GM18502 (cell line): ENCODE measurements at regions not wholly inside any gene's neighbourhood (a gene's known extent, or its start where the extent isn't known, plus 50 kb on each side); places are given as distances from the start of the nearest gene placed in this dataset.

Source experiments
- ATAC-seq: cut with Tn5 transposase; IDR thresholded peaks from one replicate; pipeline ENCODE4 v1.9.1; 2021; ENCODE audit warnings: mild to moderate bottlenecking; ENCODE audit not compliant: unreplicated experiment, poor library complexity

- no peak for ATAC-seq
Observed at GRCh38 chr13:73401769-73402168, 343.0 kb downstream of the KLF5 start.

DNA sequence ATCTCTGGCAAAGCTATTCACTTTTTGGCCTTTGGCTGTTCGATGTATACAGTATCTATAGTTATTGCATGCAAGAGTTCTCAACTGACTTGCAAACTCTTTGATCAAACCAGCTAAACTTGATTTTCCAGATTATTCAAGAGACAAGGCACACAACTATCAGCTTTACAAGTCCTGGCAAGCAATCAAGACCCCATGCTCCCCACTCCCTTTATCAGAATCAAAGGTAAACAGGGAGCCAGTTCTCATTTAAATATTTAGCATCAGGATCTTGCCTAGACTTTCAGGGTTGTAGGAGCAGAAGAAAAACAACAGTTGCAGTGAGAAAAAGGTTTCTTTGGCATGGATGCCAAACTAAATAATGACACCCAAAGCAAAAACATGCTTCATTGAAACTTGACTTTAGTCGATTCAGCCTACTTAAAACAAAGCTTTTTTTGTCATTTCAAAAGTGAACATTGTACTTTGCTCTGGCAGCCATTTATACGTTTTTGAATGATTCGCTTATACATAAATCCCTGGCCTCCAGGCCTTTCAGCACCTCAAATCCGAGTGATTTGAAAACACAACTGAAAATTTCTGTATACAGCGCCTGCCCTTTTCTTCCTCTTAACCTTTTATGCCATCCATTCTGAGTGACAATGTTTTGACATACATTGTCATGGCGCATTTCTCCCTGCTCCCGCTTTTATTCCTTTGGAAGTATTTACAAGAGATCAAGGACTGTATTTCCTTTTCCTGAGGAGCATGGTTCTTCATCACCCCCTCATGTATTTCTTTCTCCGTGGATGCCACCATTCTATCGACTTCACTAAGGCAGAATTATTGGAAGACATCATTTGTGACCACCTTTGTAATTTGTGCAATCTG is 340.8 kb downstream of the KLF5 start:
- no peak for ATAC-seq

DNA sequence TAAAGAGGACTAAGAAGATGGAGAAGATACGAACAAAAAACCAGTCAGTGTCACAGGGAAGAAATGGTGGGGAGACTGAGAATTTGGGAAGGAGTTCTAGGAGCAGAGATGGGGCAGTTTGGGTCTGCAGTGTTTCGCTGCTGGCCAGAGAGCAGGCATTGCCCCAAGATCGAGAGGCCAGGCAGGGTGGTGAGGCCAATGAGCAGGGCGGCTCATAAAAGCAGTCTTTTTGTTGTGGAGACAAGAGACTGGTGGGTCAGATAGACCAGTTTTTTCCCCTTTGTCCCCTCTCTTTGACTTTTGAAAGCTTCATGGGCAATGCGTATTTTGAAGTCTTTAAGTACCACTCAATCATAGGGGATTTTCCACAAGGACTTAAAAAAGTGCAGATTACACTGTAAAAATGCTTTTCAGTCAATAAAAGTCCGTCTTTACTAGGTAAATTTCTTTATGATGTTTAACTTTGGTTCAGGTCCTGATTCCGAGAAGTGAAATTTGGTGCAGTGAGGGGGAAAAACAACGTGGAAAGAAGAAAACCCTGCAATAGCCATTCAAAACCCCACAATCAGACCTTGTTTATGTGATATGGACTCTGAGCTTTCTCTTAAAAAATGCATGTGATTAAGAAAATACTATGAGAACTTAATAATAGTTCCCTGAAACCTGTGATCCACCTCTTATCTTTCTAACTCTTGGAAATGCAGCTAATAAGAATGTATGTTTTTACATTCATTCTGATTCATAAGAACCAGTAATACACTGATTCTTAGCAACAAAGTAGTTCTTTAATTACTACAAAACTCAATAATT is 338.9 kb downstream of the KLF5 start:
- ATAC-seq: no peak

- no peak for ATAC-seq
Observed at GRCh38 chr13:73394066-73394465, 335.3 kb downstream of the KLF5 start.

DNA sequence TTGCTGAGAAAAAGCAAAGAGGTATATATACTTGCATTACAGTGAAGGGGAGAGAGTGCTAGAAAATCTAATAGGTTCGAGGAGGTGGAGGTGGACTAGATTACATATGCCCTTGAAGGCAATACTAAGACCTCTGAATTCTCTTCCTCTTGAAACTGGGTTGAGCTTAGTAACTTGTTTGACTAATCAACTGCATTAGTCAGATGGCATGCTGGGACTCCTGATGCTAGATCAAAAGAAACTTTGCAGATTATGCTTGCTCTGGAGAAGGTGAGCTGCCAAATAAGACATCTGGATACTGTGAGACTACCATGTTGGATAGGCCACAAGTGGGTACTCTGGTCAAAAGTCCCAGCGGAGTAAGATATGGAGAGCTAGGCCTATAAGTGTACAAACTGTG is 331.3 kb downstream of the KLF5 start:
- no peak for ATAC-seq

- ATAC-seq: no peak
Observed at GRCh38 chr13:73388586-73388985, 329.8 kb downstream of the KLF5 start.

- ATAC-seq: no peak
Observed at GRCh38 chr13:73387318-73387717, 328.5 kb downstream of the KLF5 start.

DNA sequence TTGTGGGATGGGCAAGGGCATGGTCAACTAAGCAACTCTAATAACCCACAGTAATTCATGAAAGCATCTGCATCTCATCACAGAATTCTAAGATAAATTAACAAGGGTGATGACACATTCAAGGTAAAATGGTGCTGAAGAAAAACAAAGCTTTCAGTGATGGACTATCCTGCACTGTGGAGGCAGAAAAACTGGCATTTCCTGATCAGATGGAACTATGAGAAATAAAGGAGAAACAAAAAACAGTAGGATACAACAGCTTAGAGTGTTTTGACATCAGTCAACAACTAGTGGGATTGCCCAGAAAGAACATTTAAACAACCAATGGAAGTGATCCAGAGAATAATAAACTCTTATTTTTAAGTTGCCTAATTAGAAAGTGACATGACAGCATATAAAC is 327.0 kb downstream of the KLF5 start:
- no peak for ATAC-seq

GRCh38 chr13:73372666-73373627 is 314.1 kb downstream of the KLF5 start:
- ATAC-seq: no peak

DNA sequence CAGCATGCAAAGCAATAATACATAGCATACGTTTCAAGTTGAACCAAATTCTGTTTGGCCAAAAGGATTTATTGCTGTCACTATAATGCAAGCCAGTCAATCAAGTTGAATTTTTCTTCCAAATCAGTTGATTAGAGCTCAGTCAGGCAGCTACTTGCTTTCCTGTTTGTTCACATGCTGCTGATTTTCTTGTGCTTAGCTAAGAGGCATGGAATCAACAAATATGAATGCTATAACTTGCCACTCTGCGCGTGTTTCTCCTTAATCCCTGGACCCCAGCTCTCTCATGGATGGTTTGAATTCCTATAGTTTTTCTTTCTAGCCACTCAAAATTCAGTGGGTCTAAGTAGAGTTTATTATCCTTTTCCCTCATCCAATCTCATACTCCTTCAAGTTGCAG is 311.3 kb downstream of the KLF5 start:
- ATAC-seq: no peak

- ATAC-seq: no peak
Observed at GRCh38 chr13:73369095-73369494, 310.3 kb downstream of the KLF5 start.

DNA sequence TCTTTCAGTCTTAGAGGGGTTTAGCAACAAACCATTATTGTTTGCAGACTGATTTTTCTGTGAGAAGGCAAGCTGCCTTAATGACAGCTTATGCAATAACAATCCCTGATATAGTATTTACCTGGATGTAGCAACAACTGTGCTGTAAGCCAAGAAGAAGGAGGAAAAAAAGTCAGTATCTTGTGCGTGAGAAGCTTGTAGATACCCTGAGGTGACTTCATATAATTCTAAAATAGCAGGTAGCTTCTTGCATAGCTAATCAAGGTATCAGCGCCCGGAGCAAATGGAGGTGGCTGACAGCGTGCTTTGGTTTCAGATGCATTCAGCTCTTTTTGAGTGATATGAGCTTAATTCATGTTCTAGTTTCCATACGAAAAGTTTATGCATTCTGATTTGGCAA is 309.8 kb downstream of the KLF5 start:
- ATAC-seq: no peak

DNA sequence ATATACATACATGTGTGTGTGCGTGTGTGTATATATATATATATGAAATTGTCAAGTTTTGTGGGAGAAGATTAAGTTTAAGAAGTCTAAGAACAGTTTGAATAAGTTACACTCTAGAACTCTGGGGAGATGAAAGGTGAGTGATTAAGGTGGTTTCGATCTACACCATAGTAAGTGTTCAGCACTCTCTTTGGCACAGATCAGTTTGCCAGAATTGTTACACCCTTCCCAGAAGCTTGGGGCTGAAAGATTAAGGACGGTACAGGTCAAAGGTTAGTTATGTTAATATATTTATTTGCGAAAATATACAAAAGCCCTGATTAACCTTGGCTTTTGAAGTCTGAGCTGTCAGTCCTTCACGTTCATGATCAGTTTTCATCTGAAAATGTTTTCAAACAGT is 309.1 kb downstream of the KLF5 start:
- no peak for ATAC-seq

- no peak for ATAC-seq
Observed at GRCh38 chr13:73366241-73366640, 307.4 kb downstream of the KLF5 start.

DNA sequence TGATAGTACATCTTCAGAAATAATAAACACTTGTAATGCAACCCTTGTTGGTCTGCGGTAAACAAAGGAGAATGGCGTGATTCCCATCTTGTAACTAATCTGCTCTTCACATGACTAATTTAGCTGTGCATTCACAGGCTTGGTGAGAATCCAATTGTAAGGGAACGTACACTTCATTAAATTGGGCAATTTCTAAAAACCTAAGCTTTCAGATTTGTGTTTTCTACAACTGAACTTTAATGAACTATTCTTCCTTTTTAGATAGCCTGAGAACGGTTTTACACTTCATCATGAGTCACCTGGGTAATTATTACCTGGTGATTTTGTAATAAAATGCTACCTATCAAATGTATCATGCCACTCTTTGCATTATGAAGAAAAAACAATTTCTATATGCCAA is 306.9 kb downstream of the KLF5 start:
- ATAC-seq: no peak

DNA sequence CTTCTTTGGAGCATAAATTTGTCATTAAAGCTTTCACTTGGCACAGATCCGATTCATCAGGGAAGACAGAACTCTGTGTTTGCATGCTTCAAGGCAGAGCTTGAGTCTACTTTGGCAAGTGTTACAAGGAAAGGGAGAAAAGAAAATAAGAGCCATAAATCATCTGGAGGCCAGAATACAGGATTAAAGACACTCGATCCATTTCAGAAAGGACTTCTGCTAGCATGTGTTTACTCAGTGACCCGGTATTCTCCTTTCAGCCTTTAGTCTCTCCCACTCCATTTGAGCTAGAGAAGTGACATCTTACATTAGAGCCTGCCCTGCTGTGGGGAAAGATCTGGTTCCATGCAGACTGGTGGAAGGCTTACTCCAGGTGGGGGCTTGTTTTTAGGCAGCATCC is 306.4 kb downstream of the KLF5 start:
- ATAC-seq: no peak

DNA sequence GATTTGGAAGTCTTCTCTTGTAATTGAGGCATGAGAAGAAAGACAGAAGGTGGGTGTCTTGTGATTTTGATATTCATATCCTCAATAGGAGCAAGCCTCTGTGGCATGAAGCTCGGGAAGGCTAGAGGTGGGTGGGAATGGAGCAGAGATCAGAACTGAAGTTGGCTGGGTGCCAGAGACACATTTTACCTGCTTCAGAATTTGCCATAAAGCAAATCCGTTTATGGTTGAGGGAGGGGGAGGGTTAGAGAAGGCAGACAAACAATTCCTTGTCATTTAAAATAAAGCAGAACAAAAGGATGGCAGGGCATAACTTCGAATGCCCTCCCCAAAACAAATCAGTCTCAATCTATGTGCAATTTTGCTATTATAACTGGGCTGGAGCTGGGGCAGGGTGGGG is 305.9 kb downstream of the KLF5 start:
- no peak for ATAC-seq

GRCh38 chr13:73358606-73359095 is 299.8 kb downstream of the KLF5 start:
- no peak for ATAC-seq

DNA sequence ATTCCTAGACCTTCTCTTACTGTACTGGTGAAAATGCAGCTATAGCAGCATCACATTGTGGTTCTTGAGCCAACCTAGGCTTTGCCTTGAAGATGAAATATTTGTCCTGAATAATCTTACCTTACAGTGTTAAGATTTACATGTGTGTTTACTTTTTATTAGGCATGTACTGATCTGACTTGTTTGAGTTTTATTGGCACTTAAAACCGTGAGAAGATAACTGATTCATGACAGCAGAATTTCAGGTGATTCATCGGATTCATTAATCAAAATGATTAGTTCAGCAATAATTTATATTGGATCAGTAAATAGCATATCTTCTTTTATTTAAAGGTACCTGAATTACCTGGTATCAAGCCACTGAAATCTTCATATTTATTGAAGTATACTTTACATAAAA is 296.3 kb downstream of the KLF5 start:
- no peak for ATAC-seq

GRCh38 chr13:73351730-73352129 is 292.9 kb downstream of the KLF5 start:
- no peak for ATAC-seq
